ENCODE measurements at regions not wholly inside any gene's neighbourhood (a gene's known extent, or its start where the extent isn't known, plus 50 kb on each side); places are given as distances from the start of the nearest gene placed in this dataset.

DNA sequence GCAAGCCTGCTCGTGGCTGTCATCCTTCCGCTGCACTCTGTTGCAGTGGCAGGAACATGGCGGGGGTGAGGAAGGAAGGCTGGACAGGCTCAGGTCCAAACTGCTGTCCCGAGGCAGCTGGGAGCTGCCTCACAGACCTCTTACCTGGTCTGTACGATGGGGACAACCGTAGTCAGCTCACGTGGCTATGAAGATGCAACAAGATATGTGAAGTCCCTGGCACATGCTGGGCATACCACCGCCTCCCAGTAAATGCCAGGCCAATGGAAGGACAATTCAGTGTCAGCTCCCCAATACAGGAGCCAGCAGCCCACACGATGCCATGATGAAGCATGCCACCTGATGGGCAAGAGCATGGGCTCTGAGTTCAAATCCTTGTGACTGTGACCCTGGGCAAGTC lies 344.4 kb downstream of the CYRIA start:
- WGBS, 2 experiments (ENCODE audit: extremely low coverage in 1 of 2, insufficient coverage in 1 of 2, insufficient read length in 1 of 2, insufficient replicate concordance in 2 of 2, low coverage in 1 of 2, low lambda C conversion rate in 2 of 2, missing lambda C conversion rate in 1 of 2) = 95% methylated on average over 9 of the region's 9 CpGs; no CpG with 5 or more reads in 1 of the 2 experiments
- TF ChIP-seq TCF12 (IDR thresholded peaks at IDR 0.05; ENCODE audit: low read depth, low read length) (no peak), TAF1 (IDR thresholded peaks at IDR 0.05; ENCODE audit: low read depth, low read length) (no peak), KDM5A (IDR thresholded peaks at IDR 0.05; ENCODE audit: low read length) (no peak), SRF (IDR thresholded peaks at IDR 0.05; ENCODE audit: low read depth, low read length) (no peak), RAD21 (IDR thresholded peaks at IDR 0.05 in 1 of 2, conservative IDR thresholded peaks at IDR 0.05 in 1 of 2; ENCODE audit: low read depth in 2 of 2, low read length in 2 of 2) (no peak), SP4 (IDR thresholded peaks at IDR 0.05; ENCODE audit: low read length) (no peak), SP1 (IDR thresholded peaks at IDR 0.05; ENCODE audit: low read depth, low read length) (no peak), ASH2L (IDR thresholded peaks at IDR 0.05; ENCODE audit: low read length) (no peak), CBX8 (IDR thresholded peaks at IDR 0.05; ENCODE audit: borderline replicate concordance, low read depth, low read length) (no peak), EP300 (IDR thresholded peaks at IDR 0.05; ENCODE audit: borderline replicate concordance in 1 of 2, low read depth in 2 of 2, low read length in 2 of 2) (no peak), SAP30 (IDR thresholded peaks at IDR 0.05; ENCODE audit: insufficient read depth, insufficient replicate concordance, low read length) (no peak), TAF7 (optimal IDR thresholded peaks at IDR 0.05; ENCODE audit: borderline replicate concordance, low read depth, low read length) (no peak), YY1 (IDR thresholded peaks at IDR 0.05; ENCODE audit: low read depth, low read length) (no peak), SIRT6 (IDR thresholded peaks at IDR 0.05; ENCODE audit: low read length) (no peak)
- TF ChIP-seq, protein P1, sequence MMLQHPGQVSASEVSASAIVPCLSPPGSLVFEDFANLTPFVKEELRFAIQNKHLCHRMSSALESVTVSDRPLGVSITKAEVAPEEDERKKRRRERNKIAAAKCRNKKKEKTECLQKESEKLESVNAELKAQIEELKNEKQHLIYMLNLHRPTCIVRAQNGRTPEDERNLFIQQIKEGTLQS (IDR thresholded peaks at IDR 0.05; ENCODE audit: insufficient read depth, low read depth, low read length) = no peak

More for the DNA sequence above, 344.4 kb downstream of the CYRIA start:
- H3K9me3 ChIP-seq (ENCODE audit: insufficient read depth in 2 of 2, low read depth in 1 of 2, low read length in 1 of 2) = no peaks in the 10 kb centered on the region
- no peak overlapping the region for H3K14ac ChIP-seq (ENCODE audit: insufficient read length)
- H3K27me3 ChIP-seq (replicated peaks in 1 of 4; ENCODE audit: control insufficient read depth in 3 of 4, extremely low read depth in 1 of 4, insufficient read depth in 3 of 4, low read length in 3 of 4) = no peaks in the 10 kb centered on the region
- no peak overlapping the region for H3K18ac ChIP-seq (ENCODE audit: extremely low read depth, low read length)
- CTCF ChIA-PET (ENCODE audit: partially characterized antibody) = interaction anchor here (0.7 to 2.3 kb wide), 13 partner anchors 10 to 685 kb away, joined by 3 to 9 read pairs (median 4); partner anchors contain the start of gene MYCN
- H3K4me1 ChIP-seq (replicated peaks in 1 of 4; ENCODE audit: control insufficient read depth in 3 of 4, insufficient read depth in 4 of 4, low read length in 3 of 4) = peaks cover 0 to 4% (median 2%) of the 10 kb centered on the region in 4 experiments; a peak in 4 of 7 replicates
- H2BK15ac ChIP-seq (ENCODE audit: low read length) = no peak overlapping the region
- FAIRE-seq = no peak
- no peak for DNase-seq (ENCODE audit: low read depth in 1 of 2, low spot score in 2 of 2)
- POLR2A ChIA-PET (ENCODE audit: partially characterized antibody) = interaction anchor here (1.4 kb wide), 1 partner anchor 381 kb away, joined by 3 read pairs; the partner anchor contains the start of gene MYCN
- H3K4ac ChIP-seq (replicated peaks; ENCODE audit: insufficient read length, low read depth, low read length) = no peak overlapping the region
- H4K8ac ChIP-seq (ENCODE audit: extremely low read depth, insufficient read depth, low read length) = peak overlapping the region; percentile 51; the same call in 1 of the 2 replicates
- no peak overlapping the region for H3K9ac ChIP-seq (replicated peaks in 1 of 4; ENCODE audit: extremely low read depth in 1 of 4, low read depth in 3 of 4, low read length in 3 of 4)
- no peak overlapping the region for H2AFZ ChIP-seq (ENCODE audit: low read length)
- no peaks in the 10 kb centered on the region for H3K36me3 ChIP-seq (ENCODE audit: control insufficient read depth in 2 of 4, insufficient read depth in 4 of 4, low read length in 3 of 4)
- H2BK12ac ChIP-seq (ENCODE audit: low read depth, low read length) = no peak overlapping the region
- H3K79me1 ChIP-seq (ENCODE audit: low read depth, low read length) = no peaks in the 10 kb centered on the region
- no peak overlapping the region for H2BK20ac ChIP-seq (ENCODE audit: low read length)
- H4K5ac ChIP-seq (ENCODE audit: insufficient read length, low read depth, low read length) = no peak overlapping the region
- H2BK5ac ChIP-seq (ENCODE audit: low read depth, low read length) = no peak overlapping the region
- H3K56ac ChIP-seq (replicated peaks; ENCODE audit: insufficient read length, low read depth, low read length) = no peak overlapping the region
- H3K23ac ChIP-seq (ENCODE audit: insufficient read length) = no peak overlapping the region
- H2BK120ac ChIP-seq (replicated peaks; ENCODE audit: low read depth, low read length) = no peak overlapping the region
- H3K4me3 ChIP-seq (ENCODE audit: extremely low read depth in 1 of 4, insufficient read depth in 2 of 4, low read depth in 3 of 4, low read length in 4 of 4) = no peak overlapping the region
- no peaks in the 10 kb centered on the region for H3K79me2 ChIP-seq (ENCODE audit: control insufficient read depth in 1 of 2, insufficient read depth in 2 of 2, low read length in 2 of 2)
- no peaks in the 10 kb centered on the region for H4K20me1 ChIP-seq (replicated peaks in 1 of 2; ENCODE audit: control insufficient read depth in 1 of 2, insufficient read depth in 2 of 2, low read length in 2 of 2)
- H3K4me2 ChIP-seq (ENCODE audit: insufficient read depth in 1 of 2, low read depth in 2 of 2, low read length in 2 of 2) = no peak overlapping the region
- H3K27ac ChIP-seq (ENCODE audit: low read depth, low read length) = no peak overlapping the region
- H3K23me2 ChIP-seq (ENCODE audit: low read depth, low read length) = no peaks in the 10 kb centered on the region
- H4K91ac ChIP-seq (replicated peaks; ENCODE audit: insufficient read length, low read length) = no peak overlapping the region
- H2AK5ac ChIP-seq (ENCODE audit: low read depth, low read length) = no peak overlapping the region

Measured in H1 (cell line).